Glomerular endothelial cell (primary cell): ENCODE measurements at regions not wholly inside any gene's neighbourhood (a gene's known extent, or its start where the extent isn't known, plus 50 kb on each side); places are given as distances from the start of the nearest gene placed in this dataset.

Experiments
- DNase-seq: peaks from one replicate; pipeline ENCODE4 v3.0.0-alpha.2; 2011; ENCODE audit warnings: low read depth, low spot score; ENCODE audit errors: extremely low read depth

DNA sequence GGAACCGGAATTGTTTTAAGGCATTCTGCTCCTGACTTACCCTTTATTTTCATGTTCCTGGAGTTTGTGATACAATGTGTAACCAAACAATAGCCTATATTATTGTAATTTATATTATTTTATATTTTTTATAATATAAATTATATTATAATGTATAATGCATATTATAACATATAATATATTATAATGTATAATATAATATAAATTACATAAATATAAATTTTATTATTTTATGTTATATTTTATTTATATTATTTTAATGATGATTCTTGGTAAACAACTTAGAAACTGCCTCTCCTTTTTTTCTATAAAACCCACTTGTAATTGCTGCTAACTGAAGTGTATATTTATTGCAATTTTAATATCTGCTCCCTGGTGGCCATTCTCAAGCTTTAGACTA lies 629.1 kb downstream of the MMUT start:
- DNase-seq, result no peak

DNA sequence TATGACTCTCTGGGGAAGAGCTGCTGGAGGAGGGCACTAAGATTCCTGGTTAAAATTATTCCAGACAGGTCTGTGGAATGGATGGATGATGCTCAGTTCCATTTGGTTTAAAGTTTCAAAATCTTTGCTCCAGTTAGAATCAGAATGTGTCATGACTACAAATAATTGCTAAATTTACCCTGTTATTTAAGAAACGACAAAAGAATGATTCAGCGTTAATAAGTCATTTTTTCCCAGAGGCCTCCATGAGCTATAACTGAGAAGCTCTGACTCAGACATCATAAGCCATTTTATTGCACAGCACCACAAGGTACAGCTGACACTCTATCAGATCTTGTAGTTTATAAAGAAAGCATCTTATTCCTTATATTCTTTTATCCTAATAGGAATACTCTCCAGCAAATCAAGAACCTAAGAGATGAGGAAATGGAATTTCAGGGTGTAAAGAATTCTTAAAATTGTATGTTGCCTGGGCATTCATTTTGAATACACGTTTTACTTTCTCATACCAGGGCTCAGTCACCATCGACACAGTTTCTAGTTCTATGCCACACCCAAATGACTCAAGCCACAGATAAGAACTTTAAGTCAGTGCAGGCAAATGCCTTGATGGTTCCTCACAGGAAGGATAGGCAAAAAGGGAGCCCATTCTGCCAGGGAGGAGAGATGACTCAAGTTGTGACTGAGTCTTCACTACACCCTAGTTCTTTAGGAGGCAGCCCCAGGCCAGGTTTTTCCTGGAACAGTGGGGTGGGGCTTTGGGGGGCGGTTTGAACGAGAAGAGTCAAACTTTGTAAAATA lies 636.0 kb downstream of the MMUT start:
- peak; percentile 55 for DNase-seq

DNA sequence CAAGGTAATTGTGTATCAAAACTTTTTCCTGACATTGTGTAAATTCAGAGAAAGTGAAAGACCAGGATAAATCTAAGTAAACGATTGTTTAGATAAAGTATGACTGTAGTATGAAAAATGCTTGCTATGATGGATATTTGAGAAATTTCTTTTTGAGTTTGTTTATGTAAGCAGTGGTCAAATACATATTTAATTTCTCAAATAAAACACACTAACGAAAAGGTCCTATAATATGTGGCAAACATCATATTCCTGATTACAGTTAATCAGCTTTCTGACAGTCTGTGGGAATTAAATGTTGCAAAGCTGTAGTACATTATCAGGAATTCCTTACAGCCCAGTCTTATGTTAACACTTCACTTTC lies 636.9 kb downstream of the MMUT start:
- DNase-seq, result no peak

DNA sequence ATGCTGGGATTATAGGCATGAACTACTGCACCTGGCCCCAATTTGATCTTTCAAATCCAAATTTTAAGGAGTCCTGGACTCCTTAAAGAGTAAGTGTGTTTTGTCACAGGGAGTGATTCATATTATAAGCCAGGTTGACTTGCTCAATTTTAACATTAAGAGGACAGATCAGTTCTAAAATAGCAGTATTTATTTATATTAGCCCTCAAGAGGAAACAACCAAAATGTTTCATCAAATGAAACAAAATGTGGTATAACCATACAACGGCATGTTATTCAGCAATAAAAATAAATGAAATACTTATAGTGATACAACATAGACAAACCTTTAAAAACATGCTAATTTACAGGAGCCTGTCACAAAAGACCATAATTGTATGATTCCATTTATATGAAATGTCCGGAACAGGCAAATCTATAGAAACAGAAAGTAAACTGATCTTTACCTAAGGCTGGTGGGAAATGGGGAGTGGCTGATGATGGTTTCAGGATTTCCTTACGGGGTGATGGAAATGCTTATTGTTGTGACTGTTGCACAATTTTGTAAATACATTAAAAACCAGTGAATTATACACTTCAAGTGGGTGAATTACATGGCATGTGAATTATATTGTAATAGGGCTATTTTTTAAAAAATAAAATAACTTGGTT lies 637.4 kb downstream of the MMUT start:
- no peak for DNase-seq

DNA sequence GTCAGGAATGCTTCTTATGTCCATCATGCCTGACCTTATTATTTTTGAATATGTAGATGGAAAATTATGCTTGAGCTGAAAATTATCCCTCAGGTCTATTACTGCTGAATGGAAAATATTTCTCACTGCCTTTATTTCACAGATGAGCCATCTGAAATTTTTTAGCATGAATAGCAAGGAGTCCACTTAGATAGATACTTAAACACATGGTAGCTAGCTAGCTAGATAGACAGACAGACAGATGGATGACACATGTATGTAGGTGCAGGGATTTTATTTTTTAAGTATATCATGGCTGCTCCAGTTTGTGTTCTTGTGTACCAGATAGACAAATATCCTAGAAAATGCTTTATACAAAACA lies 645.0 kb downstream of the MMUT start:
- DNase-seq, result no peak

DNA sequence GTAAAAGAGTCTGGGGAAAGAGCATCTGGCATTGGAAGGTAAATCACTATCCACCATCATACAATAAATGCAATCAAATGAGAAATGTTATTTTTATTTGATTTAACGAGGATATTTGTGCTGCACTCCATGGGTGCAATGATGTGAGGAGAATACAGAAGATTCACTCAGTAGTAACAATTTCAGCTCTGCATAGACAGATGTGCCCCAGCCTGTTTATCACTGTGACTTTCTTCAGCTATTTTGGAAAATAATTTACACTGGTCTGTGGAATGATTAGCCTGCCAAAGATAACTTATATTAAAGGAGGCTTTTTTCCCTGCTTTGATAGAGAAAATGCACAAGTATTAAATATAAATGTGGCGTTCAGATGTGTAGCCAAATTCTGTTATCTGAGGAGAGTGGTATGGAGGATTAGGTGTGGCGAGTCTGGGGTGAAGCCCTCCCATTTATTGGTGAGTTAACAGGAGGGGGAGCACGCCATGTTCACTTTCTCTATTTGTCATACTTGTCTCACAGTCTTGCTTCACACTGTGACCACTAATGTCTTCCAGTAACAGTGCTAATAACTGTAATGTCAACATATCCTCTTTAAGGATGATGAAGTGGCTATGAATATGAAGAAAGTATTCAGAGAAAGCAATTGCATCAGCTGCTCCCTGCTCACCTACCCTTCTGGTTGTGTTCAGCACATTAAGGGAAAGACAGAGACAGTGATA lies 645.6 kb downstream of the MMUT start:
- DNase-seq, result no peak

DNA sequence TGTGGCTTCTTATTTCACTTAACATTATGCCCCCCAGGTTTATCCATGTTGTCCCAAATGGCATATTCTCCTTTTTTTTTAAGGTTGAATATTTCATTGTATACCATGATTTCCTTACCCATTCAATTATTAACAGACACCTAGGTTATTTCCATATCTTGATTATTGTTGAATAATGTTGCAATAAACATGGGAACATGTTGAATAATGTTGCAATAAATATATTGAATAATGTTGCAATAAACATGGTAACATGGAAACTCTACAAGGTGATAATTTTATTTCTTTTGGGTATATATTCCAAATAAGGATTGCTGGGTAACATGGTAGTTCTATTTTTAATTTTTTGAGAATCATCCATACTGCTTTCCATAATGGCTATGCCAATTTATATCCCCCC lies 648.1 kb downstream of the MMUT start:
- DNase-seq, result no peak

DNA sequence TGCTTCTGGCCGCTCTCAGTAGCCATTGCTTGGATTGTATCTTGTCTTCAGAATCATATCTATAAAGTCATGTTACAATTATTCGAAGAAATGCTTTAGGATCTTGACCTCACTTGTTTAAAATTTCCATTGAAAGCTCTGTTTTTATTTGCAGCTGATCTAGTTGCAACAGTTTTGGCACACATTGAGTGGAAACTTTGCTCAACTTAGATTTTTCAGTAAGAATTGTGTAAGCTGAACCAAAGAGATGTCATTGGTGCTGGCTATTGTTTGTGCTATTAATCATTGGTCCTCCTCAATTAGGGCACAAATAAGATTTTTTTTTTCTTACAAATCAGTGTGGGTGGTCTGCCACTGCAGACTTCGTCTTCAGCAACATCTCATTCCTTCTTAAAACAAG lies 649.2 kb downstream of the MMUT start:
- DNase-seq, result no peak

DNA sequence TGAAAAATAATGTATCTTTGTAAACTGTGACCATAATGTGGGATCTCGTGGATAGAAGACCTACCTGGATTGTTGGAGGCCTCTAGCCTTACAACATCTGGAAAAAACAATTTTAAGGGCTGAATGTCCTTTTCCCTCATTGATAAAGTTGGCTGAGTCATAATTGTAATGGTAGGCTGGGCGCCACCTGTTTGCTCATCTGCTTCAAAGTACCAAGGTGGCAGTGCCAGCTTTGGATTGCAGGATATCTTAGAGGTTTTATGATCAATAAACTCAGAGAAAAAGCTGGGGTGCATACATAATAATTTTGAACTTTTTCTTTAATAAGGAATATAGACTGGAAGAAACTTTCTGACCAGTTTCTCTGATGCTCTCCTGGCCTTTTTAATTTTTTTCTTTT lies 653.4 kb downstream of the MMUT start:
- DNase-seq, result no peak

DNA sequence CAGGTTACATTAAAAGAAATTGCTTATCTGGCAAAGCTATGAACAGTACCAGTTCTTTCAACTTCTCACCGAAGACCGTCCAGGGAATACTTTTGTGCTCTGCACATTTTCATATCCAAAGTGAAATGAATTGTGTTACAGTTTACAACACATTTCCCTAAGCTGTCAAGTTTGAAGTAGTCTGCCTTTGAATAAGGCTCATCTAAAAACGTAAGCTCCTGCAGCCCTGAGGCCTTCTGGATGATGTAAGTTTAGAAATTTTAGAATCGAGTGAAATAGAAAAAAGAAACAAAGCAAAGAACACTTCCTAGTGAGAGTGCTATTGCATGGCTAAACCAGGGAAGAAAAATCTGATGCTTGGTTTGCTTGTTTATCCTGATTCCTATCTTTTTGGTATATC lies 653.8 kb downstream of the MMUT start:
- no peak for DNase-seq

DNA sequence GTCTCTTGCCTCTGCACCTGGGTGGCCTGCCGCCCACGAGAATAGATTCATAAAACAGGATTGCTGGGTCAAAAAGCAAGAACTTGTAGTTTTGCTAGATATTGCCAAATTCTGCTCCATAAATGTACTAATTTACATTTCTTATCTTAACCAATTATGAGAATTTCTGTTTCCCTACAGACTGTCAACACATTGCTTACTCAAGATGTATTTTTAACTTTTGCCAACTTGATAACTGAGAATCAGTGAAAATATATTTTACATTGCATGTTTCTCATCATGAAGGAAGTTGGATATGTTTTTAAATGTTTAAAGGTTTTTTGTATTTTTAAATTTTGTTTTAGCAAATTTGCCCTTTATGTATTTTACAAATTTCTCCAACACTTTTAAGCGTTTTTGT lies 664.8 kb downstream of the MMUT start:
- DNase-seq, result no peak

DNA sequence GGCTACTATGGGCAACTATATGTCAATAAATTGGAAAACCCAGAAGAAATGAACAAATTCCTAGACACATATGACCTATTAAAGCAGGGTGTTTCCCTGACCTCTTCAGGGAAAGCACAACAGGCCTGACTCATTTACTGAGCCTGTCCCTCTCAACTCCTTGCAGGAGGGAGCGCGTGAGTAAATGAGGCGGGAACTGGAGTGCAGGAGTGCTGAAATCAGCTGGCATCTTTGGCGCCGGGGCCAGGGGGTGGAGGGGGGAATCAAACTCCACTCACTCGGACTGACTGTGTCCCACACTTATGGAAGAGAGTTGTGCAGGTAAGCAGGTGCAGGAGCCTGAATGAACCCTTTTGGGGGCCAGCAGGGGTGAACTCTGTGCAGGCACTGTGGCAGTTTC lies 671.2 kb upstream of the PTCHD4 start:
- no peak for DNase-seq

DNA sequence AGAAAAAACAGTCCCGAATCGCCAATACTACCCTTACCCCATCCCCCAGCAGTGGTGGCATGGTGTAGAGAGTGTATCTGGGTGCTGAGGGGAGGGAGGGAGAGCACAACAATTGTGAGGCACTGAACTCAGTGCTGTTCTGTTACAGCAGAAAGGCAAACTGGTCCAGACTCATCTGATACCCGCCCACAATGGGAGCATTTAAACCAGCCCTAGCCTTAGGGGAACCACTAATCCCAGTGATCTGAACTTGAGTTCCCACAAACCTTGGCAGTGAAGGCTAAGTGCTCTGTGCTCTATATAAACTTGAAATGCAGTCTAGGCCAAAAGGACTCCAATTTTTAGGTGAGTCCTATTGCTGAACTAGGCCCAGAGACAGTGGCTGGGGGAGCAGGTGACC lies 666.4 kb upstream of the PTCHD4 start:
- DNase-seq, result no peak

DNA sequence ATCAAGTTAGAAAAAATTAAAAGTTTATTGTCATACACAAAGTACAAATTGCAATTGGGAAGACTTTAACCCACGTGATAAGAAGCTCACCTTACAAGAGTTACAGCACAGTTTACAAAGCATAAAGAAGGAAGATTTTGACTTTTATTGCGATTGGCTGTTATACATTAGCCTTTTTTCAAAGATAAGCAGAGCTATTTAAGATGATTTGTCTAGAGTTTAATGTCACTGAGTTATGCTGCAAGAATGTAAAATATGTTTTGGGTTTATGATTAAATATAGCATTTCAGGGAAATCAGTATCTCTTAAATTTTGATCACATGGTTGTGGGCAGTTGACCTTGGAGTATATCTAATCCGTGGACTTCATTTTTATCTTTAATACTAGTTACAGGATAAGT lies 664.2 kb upstream of the PTCHD4 start:
- no peak for DNase-seq

DNA sequence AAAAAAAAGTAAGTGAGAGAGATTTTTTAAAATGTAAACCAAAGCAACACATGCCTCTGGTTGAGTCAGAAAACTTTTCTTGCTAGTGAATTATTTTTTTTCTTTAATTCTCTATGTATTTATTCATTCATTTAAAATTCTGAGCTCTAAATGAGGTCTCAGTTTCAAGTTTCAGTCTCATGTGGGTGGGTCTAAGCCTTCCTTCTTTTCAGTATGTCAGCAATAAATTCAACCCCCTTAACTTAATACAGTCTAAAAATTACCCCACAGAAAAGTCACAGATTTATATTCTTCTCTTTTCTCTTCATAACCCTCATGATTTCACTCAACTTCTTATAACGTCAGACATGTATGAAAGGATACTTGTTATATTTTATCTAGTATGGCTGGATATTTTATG lies 663.3 kb upstream of the PTCHD4 start:
- DNase-seq, result no peak

DNA sequence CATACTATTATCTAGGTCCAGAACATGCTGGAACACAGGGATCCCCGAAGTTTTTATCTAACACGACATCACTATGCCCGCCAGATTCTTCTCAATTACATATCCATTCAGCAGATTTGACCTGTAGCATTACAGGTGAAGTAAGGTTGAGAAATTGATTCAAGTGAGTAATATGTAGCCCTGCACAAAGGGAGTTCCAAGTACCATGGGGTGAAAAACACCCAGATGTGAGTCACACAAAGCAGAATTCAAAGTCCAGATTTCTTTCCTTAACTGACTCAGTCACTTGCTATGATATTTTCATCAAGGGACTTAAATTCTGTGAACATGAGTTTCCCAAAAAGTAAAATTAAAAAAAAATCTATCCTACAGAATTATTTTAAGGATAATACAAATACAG lies 655.4 kb upstream of the PTCHD4 start:
- DNase-seq, result no peak

DNA sequence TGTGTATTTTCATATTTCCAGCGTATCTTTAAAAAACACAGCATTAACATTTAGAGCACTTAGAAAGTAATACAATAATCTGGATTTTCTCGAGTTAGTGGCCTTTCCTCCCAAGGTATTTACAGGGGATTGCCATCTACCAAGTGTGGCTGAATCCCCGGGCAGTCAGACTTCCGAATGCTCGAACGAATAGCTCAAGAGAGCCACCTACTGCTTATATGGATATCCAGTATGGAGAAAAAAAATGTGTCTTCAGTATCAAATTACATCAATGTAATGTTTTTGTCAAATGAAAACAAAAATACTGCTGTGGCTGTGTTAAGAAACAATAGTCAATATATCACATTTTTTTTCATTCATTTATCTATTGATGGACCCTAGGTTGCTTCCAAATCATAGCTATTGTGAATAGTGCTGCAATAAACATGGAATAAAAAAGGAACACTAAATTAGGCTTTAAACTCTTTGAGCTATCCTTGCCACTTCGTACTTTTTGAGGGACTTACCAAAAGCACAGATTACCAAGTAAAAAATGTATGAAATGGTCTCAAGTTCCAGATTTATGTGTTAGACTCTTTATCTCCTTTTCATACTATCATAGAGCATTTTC lies 654.5 kb upstream of the PTCHD4 start:
- DNase-seq, result peak; percentile 34

DNA sequence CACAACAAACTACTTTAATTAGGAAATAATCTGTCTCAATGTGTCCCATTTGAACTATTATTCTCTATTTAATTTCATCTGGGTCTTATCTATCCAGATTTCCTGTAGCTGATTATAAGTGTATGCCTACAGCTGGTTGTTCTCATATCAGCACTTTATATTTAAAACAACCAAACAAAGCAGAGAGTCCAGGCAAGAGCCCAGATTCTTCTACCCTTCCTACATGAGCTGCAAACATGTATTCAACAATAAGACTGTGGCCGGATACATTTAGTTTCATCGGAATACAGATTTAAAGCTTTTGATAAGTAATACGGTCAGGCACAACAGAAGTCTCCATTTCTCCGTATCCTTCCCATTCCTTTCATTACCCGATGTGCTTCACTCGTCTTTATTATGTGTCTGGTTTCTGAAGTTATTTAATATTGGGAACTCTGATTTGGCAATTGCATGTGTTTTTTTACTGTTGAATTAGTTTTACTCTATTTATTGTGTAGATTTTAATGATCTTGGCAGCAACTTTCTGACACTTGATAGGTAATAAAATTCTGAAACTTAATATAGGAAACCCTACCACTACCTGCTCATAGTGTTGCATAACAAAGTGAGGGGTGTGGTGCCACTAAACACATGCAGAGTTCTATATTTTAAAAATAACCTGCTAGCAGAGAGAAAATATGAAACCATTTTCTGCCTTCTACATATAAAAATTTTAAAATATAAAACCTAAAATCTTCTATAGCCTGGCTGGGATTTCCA lies 653.5 kb upstream of the PTCHD4 start:
- no peak for DNase-seq

DNA sequence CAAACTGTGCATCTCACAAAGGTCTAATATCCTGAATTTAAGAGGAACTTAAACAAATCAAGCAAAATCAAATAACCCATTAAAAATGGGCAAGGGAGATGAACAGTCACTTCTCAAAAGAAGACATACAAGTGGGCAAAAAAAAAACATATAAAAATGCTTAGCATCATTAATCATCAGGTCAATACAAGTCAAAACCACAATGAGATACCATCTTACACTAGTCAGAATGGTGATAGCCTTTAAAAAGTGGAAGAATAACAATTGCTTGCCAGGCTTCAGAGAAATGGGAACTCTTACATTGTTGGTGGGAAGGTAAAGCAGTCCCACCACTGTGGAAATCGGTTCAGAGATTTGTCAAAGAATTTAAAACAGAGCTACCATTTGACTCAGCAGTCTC lies 646.7 kb upstream of the PTCHD4 start:
- no peak for DNase-seq

DNA sequence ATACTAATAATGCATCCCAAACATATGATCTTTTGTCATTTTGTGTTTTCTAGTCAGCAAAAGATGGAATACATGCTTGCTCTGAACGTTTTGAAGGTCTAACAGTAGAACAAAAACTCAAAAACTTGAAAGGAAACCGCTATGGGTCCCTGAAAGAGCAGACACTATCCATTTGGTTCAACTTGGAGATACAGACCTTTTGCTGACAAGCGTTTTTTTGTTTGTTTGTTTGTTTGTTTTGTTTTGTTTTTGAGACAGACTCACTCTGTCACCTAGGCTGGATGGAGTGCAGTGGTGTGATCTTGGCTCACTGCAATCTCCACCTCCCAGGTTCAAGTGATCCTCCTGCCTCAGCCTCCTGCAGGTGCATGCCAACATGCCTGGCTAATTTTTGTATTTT lies 644.3 kb upstream of the PTCHD4 start:
- DNase-seq, result no peak

DNA sequence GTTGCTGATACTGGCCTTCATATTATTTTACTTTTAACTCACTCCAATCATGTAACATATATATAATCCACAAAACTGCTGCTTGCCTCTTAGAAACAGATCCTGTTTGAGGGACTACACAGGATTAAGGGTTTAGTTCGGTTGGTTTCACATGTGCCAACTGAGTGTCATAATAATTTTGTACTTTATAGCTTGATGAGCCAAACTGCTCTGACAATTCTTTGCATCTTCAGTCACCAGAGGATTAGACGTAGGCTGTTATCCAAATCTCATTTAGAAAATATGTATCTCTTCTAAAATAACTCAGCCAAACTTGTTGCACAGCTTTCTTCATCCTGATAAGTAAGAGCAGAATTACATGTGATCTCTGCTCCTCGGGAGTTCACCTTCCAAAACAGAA lies 643.6 kb upstream of the PTCHD4 start:
- no peak for DNase-seq
